Osteocyte (in vitro differentiated cells): ENCODE measurements at regions not wholly inside any gene's neighbourhood (a gene's known extent, or its start where the extent isn't known, plus 50 kb on each side); places are given as distances from the start of the nearest gene placed in this dataset.

Source experiments
- DNase-seq: peaks from one replicate; pipeline ENCODE4 v3.0.0; 2021; ENCODE audit warnings: mixed read lengths; ENCODE audit not compliant: unreplicated experiment; ENCODE audit errors: extremely low spot score
- H3K27ac Mint-ChIP-seq: one replicate; pipeline ENCODE4 v1.8.0; 2021; ENCODE audit warnings: mild to moderate bottlenecking, mixed read lengths; ENCODE audit not compliant: unreplicated experiment
- H3K27me3 Mint-ChIP-seq: one replicate; pipeline ENCODE4 v1.8.0; 2021; ENCODE audit warnings: mixed read lengths; ENCODE audit not compliant: unreplicated experiment
- H3K36me3 Mint-ChIP-seq: one replicate; pipeline ENCODE4 v1.8.0; 2021; ENCODE audit warnings: mixed read lengths; ENCODE audit not compliant: unreplicated experiment
- H3K4me1 Mint-ChIP-seq: one replicate; pipeline ENCODE4 v1.8.0; 2021; ENCODE audit warnings: mixed read lengths; ENCODE audit not compliant: unreplicated experiment
- H3K4me3 Mint-ChIP-seq: one replicate; pipeline ENCODE4 v1.8.0; 2021; ENCODE audit warnings: mild to moderate bottlenecking, moderate library complexity, mixed read lengths; ENCODE audit not compliant: unreplicated experiment
- H3K9me3 Mint-ChIP-seq: one replicate; pipeline ENCODE4 v1.8.0; 2021; ENCODE audit warnings: mixed read lengths; ENCODE audit not compliant: unreplicated experiment
- CTCF ChIP-seq: fragments of 200-600 bp; sonication (generic); IDR thresholded peaks from 2 replicates; pipeline ENCODE4 v1.5.0; 2021; ENCODE audit warnings: antibody characterized with exemption, mild to moderate bottlenecking, moderate library complexity

- TF ChIP-seq CTCF, result no peak
- no peak overlapping the region for H3K4me3 Mint-ChIP-seq
- peaks cover 2% of the 10 kb centered on the region for H3K27me3 Mint-ChIP-seq
- no peak overlapping the region for H3K27ac Mint-ChIP-seq
- no peak for DNase-seq
- H3K36me3 Mint-ChIP-seq, result no peaks in the 10 kb centered on the region
- no peaks in the 10 kb centered on the region for H3K4me1 Mint-ChIP-seq
- H3K9me3 Mint-ChIP-seq, result no peaks in the 10 kb centered on the region
These were observed 1864.8 kb upstream of the LRRTM1 start for GRCh38 chr2:82169379-82169778.

GRCh38 chr2:82165377-82165776 lies 1860.8 kb upstream of the LRRTM1 start:
- Mint-ChIP-seq H3K4me1 (no peaks in the 10 kb centered on the region), H3K4me3 (no peak overlapping the region), H3K36me3 (no peaks in the 10 kb centered on the region), H3K27me3 (no peaks in the 10 kb centered on the region), H3K9me3 (peaks cover 8% of the 10 kb centered on the region), H3K27ac (no peak overlapping the region)
- DNase-seq, result no peak
- no peak for TF ChIP-seq CTCF

GRCh38 chr2:82158150-82158549 lies 1853.6 kb upstream of the LRRTM1 start:
- H3K4me1 Mint-ChIP-seq, result no peaks in the 10 kb centered on the region
- peaks cover 8% of the 10 kb centered on the region for H3K9me3 Mint-ChIP-seq
- no peak overlapping the region for H3K4me3 Mint-ChIP-seq
- no peak overlapping the region for H3K27ac Mint-ChIP-seq
- H3K36me3 Mint-ChIP-seq, result no peaks in the 10 kb centered on the region
- no peak for DNase-seq
- TF ChIP-seq CTCF, result no peak
- H3K27me3 Mint-ChIP-seq, result no peaks in the 10 kb centered on the region

- no peaks in the 10 kb centered on the region for H3K27me3 Mint-ChIP-seq
- DNase-seq, result no peak
- no peaks in the 10 kb centered on the region for H3K36me3 Mint-ChIP-seq
- no peaks in the 10 kb centered on the region for H3K4me1 Mint-ChIP-seq
- no peaks in the 10 kb centered on the region for H3K9me3 Mint-ChIP-seq
- H3K27ac Mint-ChIP-seq, result no peak overlapping the region
- TF ChIP-seq CTCF, result no peak
- H3K4me3 Mint-ChIP-seq, result no peak overlapping the region
These were observed 1850.9 kb upstream of the LRRTM1 start for GRCh38 chr2:82155469-82155868.

- DNase-seq, result no peak
- H3K4me3 Mint-ChIP-seq, result no peak overlapping the region
- peaks cover 16% of the 10 kb centered on the region for H3K9me3 Mint-ChIP-seq
- H3K4me1 Mint-ChIP-seq, result no peaks in the 10 kb centered on the region
- no peak overlapping the region for H3K27ac Mint-ChIP-seq
- TF ChIP-seq CTCF, result no peak
- no peaks in the 10 kb centered on the region for H3K27me3 Mint-ChIP-seq
- H3K36me3 Mint-ChIP-seq, result no peaks in the 10 kb centered on the region
These were observed 1838.8 kb upstream of the LRRTM1 start for GRCh38 chr2:82143343-82143742.
